ENCODE measurements at regions not wholly inside any gene's neighbourhood (a gene's known extent, or its start where the extent isn't known, plus 50 kb on each side); places are given as distances from the start of the nearest gene placed in this dataset.

- TF ChIP-seq RFX5 (IDR thresholded peaks at IDR 0.05; ENCODE audit: low read depth, low read length) (no peak), MEF2A (IDR thresholded peaks at IDR 0.05; ENCODE audit: insufficient read depth, low read depth, low read length) (no peak), JUNB (IDR thresholded peaks at IDR 0.05) (no peak), POLR2A (IDR thresholded peaks at IDR 0.05; ENCODE audit: low read depth, low read length) (no peak), MTA2 (IDR thresholded peaks at IDR 0.05; ENCODE audit: low read depth) (no peak), ASH2L (IDR thresholded peaks at IDR 0.05; ENCODE audit: borderline replicate concordance, low read depth) (no peak), SRF (IDR thresholded peaks at IDR 0.05; ENCODE audit: low read depth in 2 of 2, low read length in 2 of 2) (no peak), PAX8 (IDR thresholded peaks at IDR 0.05) (no peak), TCF7 (IDR thresholded peaks at IDR 0.05; ENCODE audit: borderline replicate concordance) (no peak)
- TF ChIP-seq, protein P1, sequence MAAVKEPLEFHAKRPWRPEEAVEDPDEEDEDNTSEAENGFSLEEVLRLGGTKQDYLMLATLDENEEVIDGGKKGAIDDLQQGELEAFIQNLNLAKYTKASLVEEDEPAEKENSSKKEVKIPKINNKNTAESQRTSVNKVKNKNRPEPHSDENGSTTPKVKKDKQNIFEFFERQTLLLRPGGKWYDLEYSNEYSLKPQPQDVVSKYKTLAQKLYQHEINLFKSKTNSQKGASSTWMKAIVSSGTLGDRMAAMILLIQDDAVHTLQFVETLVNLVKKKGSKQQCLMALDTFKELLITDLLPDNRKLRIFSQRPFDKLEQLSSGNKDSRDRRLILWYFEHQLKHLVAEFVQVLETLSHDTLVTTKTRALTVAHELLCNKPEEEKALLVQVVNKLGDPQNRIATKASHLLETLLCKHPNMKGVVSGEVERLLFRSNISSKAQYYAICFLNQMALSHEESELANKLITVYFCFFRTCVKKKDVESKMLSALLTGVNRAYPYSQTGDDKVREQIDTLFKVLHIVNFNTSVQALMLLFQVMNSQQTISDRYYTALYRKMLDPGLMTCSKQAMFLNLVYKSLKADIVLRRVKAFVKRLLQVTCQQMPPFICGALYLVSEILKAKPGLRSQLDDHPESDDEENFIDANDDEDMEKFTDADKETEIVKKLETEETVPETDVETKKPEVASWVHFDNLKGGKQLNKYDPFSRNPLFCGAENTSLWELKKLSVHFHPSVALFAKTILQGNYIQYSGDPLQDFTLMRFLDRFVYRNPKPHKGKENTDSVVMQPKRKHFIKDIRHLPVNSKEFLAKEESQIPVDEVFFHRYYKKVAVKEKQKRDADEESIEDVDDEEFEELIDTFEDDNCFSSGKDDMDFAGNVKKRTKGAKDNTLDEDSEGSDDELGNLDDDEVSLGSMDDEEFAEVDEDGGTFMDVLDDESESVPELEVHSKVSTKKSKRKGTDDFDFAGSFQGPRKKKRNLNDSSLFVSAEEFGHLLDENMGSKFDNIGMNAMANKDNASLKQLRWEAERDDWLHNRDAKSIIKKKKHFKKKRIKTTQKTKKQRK (IDR thresholded peaks at IDR 0.05; ENCODE audit: low read depth, low read length), result no peak
- TF ChIP-seq, protein P2, sequence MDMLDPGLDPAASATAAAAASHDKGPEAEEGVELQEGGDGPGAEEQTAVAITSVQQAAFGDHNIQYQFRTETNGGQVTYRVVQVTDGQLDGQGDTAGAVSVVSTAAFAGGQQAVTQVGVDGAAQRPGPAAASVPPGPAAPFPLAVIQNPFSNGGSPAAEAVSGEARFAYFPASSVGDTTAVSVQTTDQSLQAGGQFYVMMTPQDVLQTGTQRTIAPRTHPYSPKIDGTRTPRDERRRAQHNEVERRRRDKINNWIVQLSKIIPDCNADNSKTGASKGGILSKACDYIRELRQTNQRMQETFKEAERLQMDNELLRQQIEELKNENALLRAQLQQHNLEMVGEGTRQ (IDR thresholded peaks at IDR 0.05; ENCODE audit: borderline replicate concordance, low read depth, low read length), result no peak
- TF ChIP-seq, protein P3, sequence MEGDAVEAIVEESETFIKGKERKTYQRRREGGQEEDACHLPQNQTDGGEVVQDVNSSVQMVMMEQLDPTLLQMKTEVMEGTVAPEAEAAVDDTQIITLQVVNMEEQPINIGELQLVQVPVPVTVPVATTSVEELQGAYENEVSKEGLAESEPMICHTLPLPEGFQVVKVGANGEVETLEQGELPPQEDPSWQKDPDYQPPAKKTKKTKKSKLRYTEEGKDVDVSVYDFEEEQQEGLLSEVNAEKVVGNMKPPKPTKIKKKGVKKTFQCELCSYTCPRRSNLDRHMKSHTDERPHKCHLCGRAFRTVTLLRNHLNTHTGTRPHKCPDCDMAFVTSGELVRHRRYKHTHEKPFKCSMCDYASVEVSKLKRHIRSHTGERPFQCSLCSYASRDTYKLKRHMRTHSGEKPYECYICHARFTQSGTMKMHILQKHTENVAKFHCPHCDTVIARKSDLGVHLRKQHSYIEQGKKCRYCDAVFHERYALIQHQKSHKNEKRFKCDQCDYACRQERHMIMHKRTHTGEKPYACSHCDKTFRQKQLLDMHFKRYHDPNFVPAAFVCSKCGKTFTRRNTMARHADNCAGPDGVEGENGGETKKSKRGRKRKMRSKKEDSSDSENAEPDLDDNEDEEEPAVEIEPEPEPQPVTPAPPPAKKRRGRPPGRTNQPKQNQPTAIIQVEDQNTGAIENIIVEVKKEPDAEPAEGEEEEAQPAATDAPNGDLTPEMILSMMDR (IDR thresholded peaks at IDR 0.05 in 2 of 3, conservative IDR thresholded peaks at IDR 0.05 in 1 of 3; ENCODE audit: control insufficient read depth in 2 of 3, extremely low read depth in 1 of 3, insufficient read depth in 1 of 3, low read depth in 3 of 3, low read length in 3 of 3), result no peak
Measured at GRCh38 chr16:59391617-59392364, 657.7 kb upstream of the GOT2 start.
